Activated naive CD4-positive, alpha-beta T cell treated with anti-CD3 and anti-CD28 coated beads, Interleukin-2, amount 50 U/mL, for 72 hours (primary cell): ENCODE measurements at regions not wholly inside any gene's neighbourhood (a gene's known extent, or its start where the extent isn't known, plus 50 kb on each side); places are given as distances from the start of the nearest gene placed in this dataset.

ENCODE experiments used
- ATAC-seq, 2 donors: fragments of 150-1000 bp; cut with Tn5 transposase; 2 replicates each; pipeline ENCODE4 v1.10.0; 2021; ENCODE audit warnings: mild to moderate bottlenecking in 2 of 2, moderate library complexity in 2 of 2
- DNase-seq, 2 donors: peaks; one replicate each; pipeline ENCODE4 v3.0.0; 2021 to 2022; ENCODE audit warnings: low spot score in 2 of 2
- H3K27ac Mint-ChIP-seq, 2 donors: one replicate each; pipeline ENCODE4 v1.8.0; 2022; ENCODE audit warnings: mild to moderate bottlenecking in 2 of 2, mixed read lengths in 2 of 2
- H3K36me3 Mint-ChIP-seq, 2 donors: one replicate each; pipeline ENCODE4 v1.8.0; 2022; ENCODE audit warnings: mixed read lengths in 2 of 2
- H3K9me3 Mint-ChIP-seq, 2 donors: one replicate each; pipeline ENCODE4 v1.8.0; 2022; ENCODE audit warnings: mixed read lengths in 2 of 2

GRCh38 chr2:64196963-64197362, 52.7 kb upstream of the PELI1 start:
- DNase-seq (no peak), ATAC-seq (no peak)
- Mint-ChIP-seq H3K27ac (no peak overlapping the region), H3K9me3 (peaks cover 1 to 8% of the 10 kb centered on the region in 2 donors), H3K36me3 (peaks cover 0 to 7% of the 10 kb centered on the region in 2 donors)

- ATAC-seq, result no peak
- H3K36me3 Mint-ChIP-seq, result peaks cover 0 to 11% of the 10 kb centered on the region in 2 donors
- H3K9me3 Mint-ChIP-seq, result peaks cover 3% of the 10 kb centered on the region in 2 donors
- DNase-seq, result no peak
- H3K27ac Mint-ChIP-seq, result no peak overlapping the region
These were observed 56.9 kb upstream of the PELI1 start for GRCh38 chr2:64201151-64201550.

GRCh38 chr2:64202206-64202845, 58.1 kb upstream of the PELI1 start:
- H3K27ac Mint-ChIP-seq, result peak overlapping the region in 1 of 2 donors; percentile 81
- peak; percentile 9 to 54 for ATAC-seq

GRCh38 chr2:64203131-64203857, 59.1 kb upstream of the PELI1 start:
- Mint-ChIP-seq H3K27ac (peak overlapping the region; percentile 12 to 81), H3K36me3 (peaks cover 0 to 11% of the 10 kb centered on the region in 2 donors), H3K9me3 (peaks cover 3% of the 10 kb centered on the region in 2 donors)
- DNase-seq, result no peak
- peak; percentile 19 to 70 for ATAC-seq

More at GRCh38 chr2:64202206-64202845, 58.1 kb upstream of the PELI1 start:
- peaks cover 3% of the 10 kb centered on the region in 2 donors for H3K9me3 Mint-ChIP-seq
- peaks cover 0 to 11% of the 10 kb centered on the region in 2 donors for H3K36me3 Mint-ChIP-seq
- DNase-seq, result no peak

GRCh38 chr2:64203858-64204632, 59.8 kb upstream of the PELI1 start:
- DNase-seq (peak in 1 of 2 donors; percentile 67), ATAC-seq (peak; percentile 37 to 87)
- H3K36me3 Mint-ChIP-seq, result peaks cover 0 to 11% of the 10 kb centered on the region in 2 donors
- peaks cover 3% of the 10 kb centered on the region in 2 donors for H3K9me3 Mint-ChIP-seq
- H3K27ac Mint-ChIP-seq, result peak overlapping the region; percentile 75 to 81

GRCh38 chr2:64204703-64205102, 60.5 kb upstream of the PELI1 start:
- ATAC-seq, result peak; percentile 26 to 45
- Mint-ChIP-seq H3K27ac (peak overlapping the region; percentile 75 to 81), H3K36me3 (peaks cover 0 to 11% of the 10 kb centered on the region in 2 donors), H3K9me3 (peaks cover 3% of the 10 kb centered on the region in 2 donors)
- DNase-seq, result no peak

GRCh38 chr2:64205415-64205814, 61.2 kb upstream of the PELI1 start:
- H3K27ac Mint-ChIP-seq, result no peak overlapping the region
- peaks cover 3% of the 10 kb centered on the region in 2 donors for H3K9me3 Mint-ChIP-seq
- H3K36me3 Mint-ChIP-seq, result peaks cover 0 to 11% of the 10 kb centered on the region in 2 donors
- ATAC-seq (no peak), DNase-seq (no peak)

GRCh38 chr2:64207573-64207972, 63.4 kb upstream of the PELI1 start:
- DNase-seq (no peak), ATAC-seq (no peak)
- Mint-ChIP-seq H3K9me3 (peaks cover 0 to 12% of the 10 kb centered on the region in 2 donors), H3K27ac (no peak overlapping the region), H3K36me3 (peaks cover 7 to 11% of the 10 kb centered on the region in 2 donors)

- ATAC-seq (no peak), DNase-seq (no peak)
- Mint-ChIP-seq H3K9me3 (peaks cover 0 to 12% of the 10 kb centered on the region in 2 donors), H3K27ac (peak overlapping the region; percentile 4 to 98), H3K36me3 (peaks cover 7 to 11% of the 10 kb centered on the region in 2 donors)
These were observed 66.6 kb upstream of the PELI1 start for GRCh38 chr2:64210816-64211215.

- Mint-ChIP-seq H3K36me3 (peaks cover 7 to 11% of the 10 kb centered on the region in 2 donors), H3K9me3 (peaks cover 3 to 12% of the 10 kb centered on the region in 2 donors), H3K27ac (peak overlapping the region; percentile 81 to 98)
- DNase-seq (no peak), ATAC-seq (no peak)
These were observed 67.2 kb upstream of the PELI1 start for GRCh38 chr2:64211276-64211921.

GRCh38 chr2:64212346-64212745, 68.1 kb upstream of the PELI1 start:
- peaks cover 3 to 16% of the 10 kb centered on the region in 2 donors for H3K9me3 Mint-ChIP-seq
- DNase-seq, result no peak

GRCh38 chr2:64212801-64213321, 68.6 kb upstream of the PELI1 start:
- Mint-ChIP-seq H3K36me3 (peaks cover 7 to 11% of the 10 kb centered on the region in 2 donors), H3K9me3 (peaks cover 3 to 16% of the 10 kb centered on the region in 2 donors), H3K27ac (peak overlapping the region; percentile 98 to 99)
- ATAC-seq, result peak; percentile 72 to 74
- DNase-seq, result peak in 1 of 2 donors; percentile 55

More at GRCh38 chr2:64212346-64212745, 68.1 kb upstream of the PELI1 start:
- Mint-ChIP-seq H3K27ac (peak overlapping the region; percentile 98 to 99), H3K36me3 (peaks cover 7 to 11% of the 10 kb centered on the region in 2 donors)
- ATAC-seq, result peak; percentile 16 to 22

GRCh38 chr2:64213532-64214275, 69.5 kb upstream of the PELI1 start:
- peaks cover 3 to 16% of the 10 kb centered on the region in 2 donors for H3K9me3 Mint-ChIP-seq
- peak overlapping the region; percentile 98 to 99 for H3K27ac Mint-ChIP-seq
- DNase-seq, result peak in 1 of 2 donors; percentile 18
- peak in 1 of 2 donors; percentile 12 for ATAC-seq
- peaks cover 7 to 11% of the 10 kb centered on the region in 2 donors for H3K36me3 Mint-ChIP-seq

- ATAC-seq (peak; percentile 72 to 76), DNase-seq (peak in 1 of 2 donors; percentile 34)
- peaks cover 7 to 11% of the 10 kb centered on the region in 2 donors for H3K36me3 Mint-ChIP-seq
- H3K9me3 Mint-ChIP-seq, result peaks cover 3 to 16% of the 10 kb centered on the region in 2 donors
- peak overlapping the region; percentile 98 to 99 for H3K27ac Mint-ChIP-seq
These were observed 70.3 kb upstream of the PELI1 start for GRCh38 chr2:64214281-64215115.
